ENCODE measurements at regions not wholly inside any gene's neighbourhood (a gene's known extent, or its start where the extent isn't known, plus 50 kb on each side); places are given as distances from the start of the nearest gene placed in this dataset.

GRCh38 chr13:59392328-59392727 is 771.4 kb downstream of the DIAPH3 start:
- TF ChIP-seq, protein P1, sequence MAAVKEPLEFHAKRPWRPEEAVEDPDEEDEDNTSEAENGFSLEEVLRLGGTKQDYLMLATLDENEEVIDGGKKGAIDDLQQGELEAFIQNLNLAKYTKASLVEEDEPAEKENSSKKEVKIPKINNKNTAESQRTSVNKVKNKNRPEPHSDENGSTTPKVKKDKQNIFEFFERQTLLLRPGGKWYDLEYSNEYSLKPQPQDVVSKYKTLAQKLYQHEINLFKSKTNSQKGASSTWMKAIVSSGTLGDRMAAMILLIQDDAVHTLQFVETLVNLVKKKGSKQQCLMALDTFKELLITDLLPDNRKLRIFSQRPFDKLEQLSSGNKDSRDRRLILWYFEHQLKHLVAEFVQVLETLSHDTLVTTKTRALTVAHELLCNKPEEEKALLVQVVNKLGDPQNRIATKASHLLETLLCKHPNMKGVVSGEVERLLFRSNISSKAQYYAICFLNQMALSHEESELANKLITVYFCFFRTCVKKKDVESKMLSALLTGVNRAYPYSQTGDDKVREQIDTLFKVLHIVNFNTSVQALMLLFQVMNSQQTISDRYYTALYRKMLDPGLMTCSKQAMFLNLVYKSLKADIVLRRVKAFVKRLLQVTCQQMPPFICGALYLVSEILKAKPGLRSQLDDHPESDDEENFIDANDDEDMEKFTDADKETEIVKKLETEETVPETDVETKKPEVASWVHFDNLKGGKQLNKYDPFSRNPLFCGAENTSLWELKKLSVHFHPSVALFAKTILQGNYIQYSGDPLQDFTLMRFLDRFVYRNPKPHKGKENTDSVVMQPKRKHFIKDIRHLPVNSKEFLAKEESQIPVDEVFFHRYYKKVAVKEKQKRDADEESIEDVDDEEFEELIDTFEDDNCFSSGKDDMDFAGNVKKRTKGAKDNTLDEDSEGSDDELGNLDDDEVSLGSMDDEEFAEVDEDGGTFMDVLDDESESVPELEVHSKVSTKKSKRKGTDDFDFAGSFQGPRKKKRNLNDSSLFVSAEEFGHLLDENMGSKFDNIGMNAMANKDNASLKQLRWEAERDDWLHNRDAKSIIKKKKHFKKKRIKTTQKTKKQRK (IDR thresholded peaks at IDR 0.05; ENCODE audit: low read depth, low read length) = no peak
- no peak for TF ChIP-seq LARP7 (IDR thresholded peaks at IDR 0.05)
